ENCODE measurements at regions not wholly inside any gene's neighbourhood (a gene's known extent, or its start where the extent isn't known, plus 50 kb on each side); places are given as distances from the start of the nearest gene placed in this dataset.

GRCh38 chr11:25613451-25613850 is 718.5 kb upstream of the ANO3 start:
- TF ChIP-seq POLR2A (IDR thresholded peaks at IDR 0.05), result no peak
- TF ChIP-seq CTCF (IDR thresholded peaks at IDR 0.05), result no peak
- TF ChIP-seq POLR2AphosphoS5 (IDR thresholded peaks at IDR 0.05; ENCODE audit: insufficient read depth in 1 of 2, low read depth in 1 of 2), result no peak

Data from vagina (tissue), 2 donors.